HK-2 (cell line): ENCODE measurements at regions not wholly inside any gene's neighbourhood (a gene's known extent, or its start where the extent isn't known, plus 50 kb on each side); places are given as distances from the start of the nearest gene placed in this dataset.
"Not testable (repeated sequence)": the region's sequence is repeated elsewhere in the genome, so short reads cannot be mapped to it uniquely, and the experiment has no call there.

Source experiments
- DNase-seq: peaks from one replicate; pipeline ENCODE4 v3.0.0-alpha.2; 2018; ENCODE audit not compliant: unreplicated experiment

- no peak for DNase-seq
Observed at GRCh38 chr4:86481440-86481839, 112.7 kb upstream of the PTPN13 start.

- DNase-seq = no peak
Observed at GRCh38 chr4:86482306-86483172, 111.6 kb upstream of the PTPN13 start.

- DNase-seq = no peak
Observed at GRCh38 chr4:86483173-86483490, 111.0 kb upstream of the PTPN13 start.

GRCh38 chr4:86483773-86484172 lies 110.3 kb upstream of the PTPN13 start:
- no peak for DNase-seq

- DNase-seq = no peak
Observed at GRCh38 chr4:86484241-86484640, 109.9 kb upstream of the PTPN13 start.

GRCh38 chr4:86487738-86488348 lies 106.3 kb upstream of the PTPN13 start:
- no peak for DNase-seq

- no peak for DNase-seq
Observed at GRCh38 chr4:86493460-86493859, 100.7 kb upstream of the PTPN13 start.

GRCh38 chr4:86496094-86497080 lies 97.7 kb upstream of the PTPN13 start:
- DNase-seq = peak; percentile 22

- peak; percentile 50 for DNase-seq
Observed at GRCh38 chr4:86497131-86497530, 97.0 kb upstream of the PTPN13 start.

- no peak for DNase-seq
Observed at GRCh38 chr4:86497980-86498862, 95.9 kb upstream of the PTPN13 start.

- DNase-seq = no peak
Observed at GRCh38 chr4:86498863-86499166, 95.3 kb upstream of the PTPN13 start.

GRCh38 chr4:86500527-86500926 lies 93.6 kb upstream of the PTPN13 start:
- no peak for DNase-seq

- DNase-seq = no peak
Observed at GRCh38 chr4:86502081-86502480, 92.0 kb upstream of the PTPN13 start.

- DNase-seq = peak; percentile 41
Observed at GRCh38 chr4:86506591-86506990, 87.5 kb upstream of the PTPN13 start.

- no peak for DNase-seq
Observed at GRCh38 chr4:86508436-86508835, 85.7 kb upstream of the PTPN13 start.

- no peak for DNase-seq
Observed at GRCh38 chr4:86511590-86511989, 82.5 kb upstream of the PTPN13 start.

- no peak for DNase-seq
Observed at GRCh38 chr4:86512631-86513030, 81.5 kb upstream of the PTPN13 start.

GRCh38 chr4:86515963-86516362 lies 78.2 kb upstream of the PTPN13 start:
- not testable (repeated sequence) for DNase-seq

GRCh38 chr4:86521373-86521969 lies 72.6 kb upstream of the PTPN13 start:
- no peak for DNase-seq

GRCh38 chr4:86522349-86522748 lies 71.8 kb upstream of the PTPN13 start:
- DNase-seq = no peak

GRCh38 chr4:86523333-86523732 lies 70.8 kb upstream of the PTPN13 start:
- no peak for DNase-seq
